HUDEP-2 (cell line): ENCODE measurements at regions not wholly inside any gene's neighbourhood (a gene's known extent, or its start where the extent isn't known, plus 50 kb on each side); places are given as distances from the start of the nearest gene placed in this dataset.
A peak's percentile ranks its signal among the peaks of the same experiment; 100 is the strongest.
"Not testable (repeated sequence)": the region's sequence is repeated elsewhere in the genome, so short reads cannot be mapped to it uniquely, and the experiment has no call there.

Experiments used
- DNase-seq, 76 experiments: peaks; one replicate each; lab custom pipeline; 2025; ENCODE audit not compliant: unreplicated experiment in 76 of 76; lab: John Stamatoyannopoulos, UW

DNA sequence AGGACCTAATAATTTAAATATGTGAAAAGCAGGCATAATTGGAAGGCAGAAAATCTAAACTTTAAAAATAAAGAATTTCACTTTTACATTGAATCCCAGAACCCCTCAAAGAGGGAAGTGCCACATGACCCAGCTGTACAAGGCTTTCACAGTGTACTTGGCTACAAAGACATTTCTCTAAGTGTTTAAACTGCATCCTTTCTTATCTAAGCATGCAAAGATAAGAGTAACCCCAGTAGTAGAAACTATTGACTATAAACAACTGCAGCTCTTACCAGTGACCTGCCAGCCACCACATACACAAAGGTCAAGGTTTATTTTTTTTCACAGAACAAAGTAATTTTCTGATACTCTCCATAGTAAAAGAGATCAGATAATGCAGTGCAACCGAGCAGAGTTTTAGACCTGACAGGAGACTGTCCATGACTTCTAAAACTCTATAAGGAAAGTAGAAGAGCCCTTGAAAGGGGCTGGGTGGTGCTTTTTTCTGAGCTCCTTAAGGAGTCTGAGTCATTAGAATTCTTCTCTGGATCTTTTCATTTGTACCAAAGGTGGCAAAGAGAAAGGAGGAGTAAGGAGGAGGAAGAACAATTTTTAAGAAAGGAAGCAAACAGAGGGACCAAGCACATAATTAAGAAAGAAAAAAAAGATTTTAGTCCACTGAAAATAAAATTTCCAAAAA, 750.6 kb downstream of the PRIM2 start:
- not testable (repeated sequence) for DNase-seq

DNA sequence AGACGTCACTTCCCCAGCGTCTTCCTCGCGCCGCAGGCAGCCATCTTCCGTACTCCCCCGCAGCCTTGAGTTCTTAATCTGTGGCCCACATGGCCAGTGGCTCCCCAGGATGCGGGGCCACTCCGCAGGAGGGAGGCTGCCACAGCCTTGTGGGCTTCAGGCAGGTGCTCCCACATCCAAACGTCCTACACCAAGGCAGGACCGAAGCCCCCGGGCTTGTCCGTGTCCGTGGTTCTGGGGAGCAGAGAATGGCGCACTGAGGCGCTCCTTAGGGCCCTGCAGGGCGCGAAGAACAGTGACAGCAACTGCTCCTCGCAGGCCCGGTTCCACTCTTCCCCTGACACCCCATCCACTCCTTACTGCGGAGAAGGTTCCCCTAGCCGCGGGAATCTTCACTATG, 755.8 kb downstream of the PRIM2 start:
- DNase-seq = no peak

DNA sequence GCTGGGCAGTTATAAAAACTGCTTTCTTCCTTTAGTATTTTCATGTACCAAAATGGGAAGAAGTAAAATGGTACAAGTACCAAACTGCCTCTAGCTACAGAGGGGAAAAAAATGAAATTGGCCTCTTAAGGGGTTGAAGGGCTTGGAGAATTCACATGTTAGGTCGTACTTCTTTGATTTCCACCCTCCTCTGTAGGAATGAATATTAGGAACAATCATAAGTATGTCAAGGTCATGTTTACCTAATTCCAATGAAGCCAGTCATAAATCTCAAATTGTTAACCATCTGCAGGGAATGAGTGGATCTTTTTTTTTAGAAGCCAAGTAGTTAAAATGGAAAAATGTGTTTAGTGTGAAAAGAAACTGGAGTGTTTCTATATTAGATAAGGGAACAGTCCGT, 772.6 kb downstream of the PRIM2 start:
- DNase-seq = not testable (repeated sequence)

DNA sequence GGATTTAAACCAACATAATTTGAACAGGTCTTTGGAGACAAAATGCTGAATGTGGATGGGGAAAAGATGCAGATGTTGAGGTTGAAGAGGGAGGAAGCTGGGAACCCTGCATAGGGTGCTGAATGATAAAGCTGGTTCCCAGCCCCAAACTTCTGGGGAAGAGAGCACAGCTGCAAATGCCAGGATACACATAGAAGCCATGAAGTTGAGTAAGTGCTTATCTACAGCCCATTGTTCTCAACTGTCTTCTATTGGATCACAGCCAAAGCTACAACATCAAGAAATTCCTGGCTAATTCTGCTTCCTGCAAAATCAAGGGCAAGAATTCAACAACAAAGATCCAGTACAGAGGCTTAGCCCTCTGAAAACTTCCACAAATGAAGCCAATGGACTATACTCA, 779.8 kb downstream of the PRIM2 start:
- not testable (repeated sequence) for DNase-seq

DNA sequence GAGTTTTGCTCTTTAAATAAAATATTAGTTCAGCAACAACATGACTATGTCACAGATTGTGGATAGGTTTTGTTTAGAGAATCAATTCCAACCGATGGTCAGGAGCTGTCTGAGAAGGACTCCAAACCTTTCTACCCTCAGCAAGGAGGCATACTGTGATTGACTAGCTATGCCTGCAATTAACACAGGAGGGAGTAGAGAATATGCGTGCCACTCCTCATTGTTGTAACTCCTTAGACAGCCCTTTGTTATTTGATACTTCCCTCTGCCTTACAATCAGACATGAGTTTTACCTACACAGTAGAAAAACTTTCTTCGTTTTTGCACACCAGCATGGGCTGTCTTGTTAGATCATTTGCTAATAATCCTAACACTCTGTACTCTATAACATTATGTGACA, 796.5 kb downstream of the PRIM2 start:
- DNase-seq = no peak

DNA sequence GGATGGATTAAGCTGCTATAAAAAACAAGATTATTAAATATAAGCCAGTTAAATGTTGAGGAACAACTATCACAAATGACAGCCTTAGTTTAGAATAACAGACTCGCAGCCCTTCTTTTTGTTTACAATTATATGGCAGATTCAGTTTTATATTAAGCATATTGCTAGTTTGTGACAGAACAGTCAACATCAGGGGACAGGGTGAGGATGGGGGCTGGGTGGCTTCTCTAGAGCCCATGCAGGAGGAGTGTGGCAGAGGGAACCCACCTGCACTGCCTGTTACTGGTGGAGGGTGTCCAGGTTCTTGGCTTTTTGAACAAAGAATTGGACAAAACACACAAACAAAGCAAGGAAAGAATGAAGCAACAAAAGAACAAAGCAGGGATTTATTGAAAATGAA, 799.7 kb downstream of the PRIM2 start:
- DNase-seq = not testable (repeated sequence)

DNA sequence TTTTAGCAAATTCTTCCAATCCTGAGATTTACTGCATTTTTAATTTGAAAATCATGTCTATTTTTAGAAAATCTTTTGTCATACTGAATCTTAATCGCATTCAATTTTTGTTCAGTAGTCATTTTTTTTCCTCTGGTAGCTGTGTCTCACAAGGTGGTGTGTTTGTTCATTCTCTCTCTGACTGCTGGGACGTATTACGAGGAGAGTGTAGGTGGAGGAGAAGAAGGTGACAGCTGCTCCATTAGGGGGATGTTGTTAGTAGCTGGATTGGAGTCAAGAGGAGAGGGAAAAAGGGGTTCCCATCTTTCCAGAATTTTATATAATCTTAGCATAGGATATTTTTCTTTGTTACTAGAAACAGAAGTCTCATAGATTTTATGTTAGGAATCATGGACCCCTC, 804.2 kb downstream of the PRIM2 start:
- DNase-seq = not testable (repeated sequence)

DNA sequence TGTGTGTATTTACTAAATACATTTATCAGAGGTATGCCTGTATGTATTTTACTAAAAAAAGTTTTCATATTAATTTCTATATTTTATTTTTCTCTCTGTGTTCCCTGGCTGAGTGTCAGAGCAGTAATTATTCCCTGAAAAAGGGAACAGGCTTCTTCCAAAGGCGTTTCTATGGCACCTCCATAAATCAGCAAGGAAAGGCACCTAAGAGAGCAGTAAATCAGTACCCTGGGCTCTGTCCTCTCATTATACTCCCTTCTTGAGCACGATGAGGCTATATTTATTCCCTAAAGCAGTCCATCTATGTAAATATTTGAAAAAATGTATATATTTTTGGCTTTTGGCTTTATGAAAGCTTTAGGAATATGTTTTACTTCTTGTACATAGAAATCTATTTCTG, 806.3 kb downstream of the PRIM2 start:
- DNase-seq = not testable (repeated sequence)

DNA sequence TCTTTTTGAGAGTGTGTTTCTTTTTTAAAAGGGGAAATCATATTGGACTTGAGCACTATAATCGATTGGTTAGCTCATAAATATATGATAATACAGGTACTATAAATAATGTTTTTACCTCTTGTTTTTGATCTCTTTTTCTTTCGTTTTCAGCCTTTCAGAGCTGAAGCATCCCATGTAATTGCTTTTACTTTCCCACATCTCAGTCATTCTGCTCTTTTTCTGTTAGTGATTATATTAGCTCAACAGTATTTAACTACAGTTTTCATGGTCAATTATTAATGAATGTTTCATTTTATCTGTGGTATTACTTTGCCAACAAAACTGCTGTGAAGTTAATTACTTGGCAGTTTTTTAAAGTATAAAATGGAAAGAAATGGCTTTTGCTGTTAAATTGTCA, 811.1 kb downstream of the PRIM2 start:
- not testable (repeated sequence) for DNase-seq

DNA sequence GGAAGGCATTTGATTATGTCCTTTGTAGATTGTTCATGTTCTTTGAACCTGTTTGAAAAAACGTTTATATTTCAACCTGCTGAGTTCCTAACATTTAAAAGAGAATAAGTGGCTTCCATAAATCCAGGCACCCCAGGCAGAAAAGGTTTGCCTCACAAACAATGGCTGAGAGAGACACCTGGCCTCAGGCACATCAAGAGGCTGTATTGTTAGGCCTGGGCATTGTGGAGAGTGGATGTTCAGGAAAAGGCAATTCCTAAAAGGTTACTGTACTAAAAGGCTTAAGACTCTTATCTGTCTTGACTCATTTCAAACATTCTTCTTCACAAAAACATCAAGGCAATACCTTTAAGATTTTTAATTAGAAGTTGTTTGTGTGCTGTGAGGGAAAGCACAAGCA, 811.7 kb downstream of the PRIM2 start:
- peak in 1 of 76 experiments; percentile 1 for DNase-seq

DNA sequence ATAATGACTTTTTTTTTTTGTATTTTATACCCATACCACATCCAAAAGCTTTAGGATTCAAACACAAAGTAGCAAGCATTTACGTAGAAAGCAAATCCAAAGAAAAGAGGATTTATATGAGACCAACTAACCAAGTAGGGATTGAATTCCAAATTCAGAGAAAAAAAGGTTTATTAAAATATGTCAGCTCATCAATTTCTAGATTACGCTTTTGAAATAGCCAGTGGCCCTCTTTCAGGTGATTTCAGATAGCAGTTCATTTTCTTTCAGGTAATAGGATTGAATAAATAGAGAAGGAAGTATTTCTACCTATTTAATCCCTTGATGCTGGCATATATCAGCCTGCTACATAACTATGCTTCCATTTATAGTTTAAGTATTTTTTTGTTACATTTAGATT, 822.3 kb downstream of the PRIM2 start:
- DNase-seq = not testable (repeated sequence)

DNA sequence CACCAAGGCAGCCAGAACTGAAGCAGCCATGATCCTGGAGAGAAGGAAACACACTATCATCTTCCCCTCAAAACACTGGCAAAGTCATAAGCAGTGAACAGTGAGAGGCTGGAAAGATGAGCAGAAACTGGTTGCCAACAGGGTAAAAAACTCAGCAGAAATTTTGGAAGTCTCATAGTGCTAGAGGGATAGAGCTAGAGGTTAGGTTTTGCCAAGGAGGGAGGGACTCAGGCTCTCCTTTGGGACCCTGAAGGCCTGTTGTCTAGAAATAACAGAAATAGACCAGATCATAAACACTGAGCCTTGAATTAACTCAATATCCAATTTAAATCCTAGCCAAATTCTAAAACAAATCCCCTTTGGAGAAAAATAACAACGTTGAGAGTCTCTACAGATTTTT, 853.6 kb downstream of the PRIM2 start:
- not testable (repeated sequence) for DNase-seq

DNA sequence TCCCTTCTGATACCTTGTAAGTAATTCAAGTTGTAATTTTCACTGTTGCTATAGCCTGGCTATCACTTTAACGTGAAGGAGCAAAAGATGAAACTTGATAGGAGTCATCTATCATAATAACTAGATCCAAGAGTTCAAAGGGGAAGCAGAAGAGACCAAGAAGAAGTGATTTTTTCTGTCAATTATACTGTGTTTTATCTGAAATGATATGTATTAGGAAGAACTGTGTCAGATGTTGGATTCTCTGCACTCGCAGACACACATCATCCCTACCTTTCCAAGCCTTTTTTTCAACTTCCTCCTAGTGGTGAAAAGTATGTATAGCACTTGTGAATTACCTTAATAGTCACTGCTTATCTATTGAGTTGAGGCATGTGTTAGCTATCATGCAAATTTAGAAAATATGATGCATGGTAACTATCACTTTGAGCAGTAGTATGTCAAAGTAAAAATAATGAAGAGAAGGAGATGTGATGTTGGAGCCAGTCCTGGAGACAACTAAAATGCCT, 864.2 kb downstream of the PRIM2 start:
- not testable (repeated sequence) for DNase-seq

DNA sequence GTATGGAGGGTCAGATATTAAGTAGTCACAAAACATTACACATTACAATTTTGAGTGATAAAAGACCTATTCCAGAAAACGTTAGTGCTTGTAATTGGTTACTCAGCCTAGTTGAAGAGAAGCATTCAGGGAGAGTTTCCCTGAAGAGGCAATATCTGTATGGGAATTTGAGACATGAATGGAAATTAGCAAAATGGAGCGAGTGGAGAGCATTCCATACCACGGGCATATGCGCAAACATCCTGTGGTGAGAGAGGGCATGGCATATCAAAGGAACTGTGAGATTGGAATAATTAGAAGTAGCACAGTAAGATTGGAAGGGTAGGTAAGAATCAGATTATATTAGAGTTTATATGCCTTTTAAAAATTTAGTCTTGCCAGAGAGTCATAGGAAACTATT, 867.9 kb downstream of the PRIM2 start:
- not testable (repeated sequence) for DNase-seq

DNA sequence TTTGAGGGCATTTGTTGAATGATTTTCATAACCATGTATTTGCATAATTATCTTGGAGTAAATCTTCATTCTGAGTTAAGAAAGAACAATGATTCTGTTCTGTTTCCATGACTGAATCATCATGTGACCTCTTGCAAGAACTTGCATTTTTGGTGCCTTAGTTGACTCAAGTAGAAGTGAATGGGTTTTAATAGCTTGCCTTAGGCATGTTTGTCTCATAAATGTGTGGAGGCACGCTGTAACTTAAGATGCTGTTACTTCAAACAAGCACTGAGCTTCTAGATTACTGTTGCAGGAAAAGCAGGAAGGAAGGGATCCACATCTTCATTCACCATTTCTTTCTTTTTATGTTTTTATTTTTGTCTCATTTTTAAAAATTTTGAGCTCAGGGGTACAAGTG, 875.8 kb downstream of the PRIM2 start:
- DNase-seq = not testable (repeated sequence)

DNA sequence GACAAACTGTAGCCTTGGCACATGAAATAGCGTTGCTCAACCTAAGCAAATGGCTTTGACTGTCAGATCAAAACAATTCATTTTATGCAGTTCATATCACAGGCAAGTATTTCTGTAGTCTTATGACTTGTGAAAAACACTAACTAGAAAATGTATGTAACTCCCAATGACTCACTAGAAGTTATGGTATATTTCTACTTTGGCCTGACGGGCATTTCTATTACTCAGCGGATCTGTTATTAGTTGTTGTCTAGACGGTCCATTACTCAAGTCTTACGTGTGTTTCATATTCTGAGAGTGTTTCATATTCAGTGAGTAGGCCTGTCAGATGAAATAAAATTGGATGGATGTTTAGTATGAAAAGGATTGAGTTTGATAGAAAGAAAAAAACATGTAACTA, 880.9 kb downstream of the PRIM2 start:
- DNase-seq = no peak

DNA sequence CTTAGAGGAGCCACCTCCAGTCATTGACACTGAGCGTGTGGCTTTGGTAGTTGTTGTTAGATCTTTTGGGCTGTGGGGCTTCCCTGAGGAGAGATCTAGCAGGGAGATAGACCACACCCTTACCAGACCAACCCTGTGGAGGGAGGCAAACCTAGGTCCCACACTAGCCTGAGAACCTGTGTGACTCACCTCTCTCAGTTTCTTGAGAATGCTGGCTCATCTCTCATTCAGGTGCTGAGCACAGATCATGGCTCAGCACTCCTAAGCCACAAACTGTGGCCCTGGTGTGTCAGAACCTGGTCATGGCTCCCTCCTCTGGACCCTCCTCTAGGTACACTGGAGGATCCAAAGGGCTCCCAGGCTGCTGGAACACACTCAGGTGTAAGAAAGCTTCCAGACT, 919.7 kb downstream of the PRIM2 start:
- DNase-seq = not testable (repeated sequence)

DNA sequence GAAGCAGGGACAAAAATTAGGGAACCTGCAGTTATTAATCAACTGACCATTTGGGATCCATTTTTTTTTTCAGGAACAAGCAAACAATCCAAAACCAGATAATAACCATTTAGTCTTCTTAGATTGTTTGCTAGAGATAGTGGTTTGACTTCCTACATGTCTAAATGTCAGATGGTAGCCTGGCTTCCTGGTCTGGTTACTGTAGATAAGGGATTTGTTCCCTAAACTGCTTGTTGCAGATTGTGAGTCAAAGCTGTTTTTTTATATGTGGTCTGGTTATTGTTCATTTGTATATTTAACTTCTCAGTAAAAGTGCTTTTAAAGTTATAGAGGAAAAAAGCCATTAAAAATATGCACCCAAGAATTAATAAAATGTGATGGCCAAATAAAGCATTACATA, 921.0 kb downstream of the PRIM2 start:
- DNase-seq = peak in 16 of 76 experiments; percentile 2 to 59 (median 16)

DNA sequence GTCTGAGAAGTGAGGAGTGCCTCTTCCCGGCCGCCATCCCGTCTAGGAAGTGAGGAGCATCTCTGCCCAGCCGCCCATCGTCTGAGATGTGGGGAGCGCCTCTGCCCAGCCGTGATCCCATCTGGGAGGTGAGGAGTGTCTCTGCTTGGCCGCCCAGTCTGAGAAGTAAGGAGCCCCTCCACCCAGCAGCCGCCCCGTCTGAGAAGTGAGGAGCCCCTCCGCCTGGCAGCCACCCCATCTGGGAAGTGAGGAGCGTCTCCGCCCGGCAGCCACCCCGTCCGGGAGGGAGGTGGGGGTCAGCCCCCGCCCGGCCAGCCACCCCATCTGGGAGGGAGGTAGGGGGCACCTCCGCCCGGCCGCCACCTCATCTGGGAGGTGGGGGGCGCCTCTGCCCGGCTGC, 940.2 kb downstream of the PRIM2 start:
- not testable (repeated sequence) for DNase-seq

DNA sequence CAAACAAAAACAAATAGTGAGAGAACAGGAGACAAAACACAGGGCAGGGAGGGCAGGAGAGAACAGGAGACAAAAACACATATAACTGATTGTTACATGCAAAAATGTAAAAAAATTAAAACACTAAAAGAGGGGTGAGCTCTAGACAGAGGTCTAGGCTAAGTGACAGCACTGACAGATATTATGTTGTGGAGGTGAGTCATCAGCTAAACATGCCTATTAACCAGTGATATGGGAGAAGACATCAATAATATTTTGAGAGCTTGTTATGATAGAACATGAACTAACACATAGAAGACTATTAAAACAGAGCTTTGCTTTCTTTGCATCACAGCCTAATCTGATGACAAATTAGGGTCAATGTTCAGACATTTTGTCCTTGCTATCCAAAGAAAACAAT, 972.7 kb downstream of the PRIM2 start:
- DNase-seq = no peak

DNA sequence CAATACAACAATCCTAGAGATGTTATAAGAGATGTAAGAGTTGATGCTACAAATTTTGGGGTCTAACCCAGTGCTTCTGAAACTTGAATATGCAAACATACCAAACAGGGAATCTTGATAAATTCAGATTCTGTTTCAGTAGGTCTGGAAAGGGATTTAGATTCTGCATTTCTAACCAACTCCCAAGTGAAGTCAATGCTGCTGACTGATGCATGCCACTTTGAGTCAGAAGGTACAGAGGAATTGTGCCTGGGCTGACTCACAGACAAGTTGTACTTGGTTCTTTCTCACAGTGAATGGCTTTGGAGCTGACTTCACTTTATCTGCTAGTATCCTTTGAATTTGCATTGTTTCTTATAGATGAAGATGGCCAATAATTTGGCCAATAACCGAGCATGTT, 973.9 kb downstream of the PRIM2 start:
- DNase-seq = not testable (repeated sequence)

DNA sequence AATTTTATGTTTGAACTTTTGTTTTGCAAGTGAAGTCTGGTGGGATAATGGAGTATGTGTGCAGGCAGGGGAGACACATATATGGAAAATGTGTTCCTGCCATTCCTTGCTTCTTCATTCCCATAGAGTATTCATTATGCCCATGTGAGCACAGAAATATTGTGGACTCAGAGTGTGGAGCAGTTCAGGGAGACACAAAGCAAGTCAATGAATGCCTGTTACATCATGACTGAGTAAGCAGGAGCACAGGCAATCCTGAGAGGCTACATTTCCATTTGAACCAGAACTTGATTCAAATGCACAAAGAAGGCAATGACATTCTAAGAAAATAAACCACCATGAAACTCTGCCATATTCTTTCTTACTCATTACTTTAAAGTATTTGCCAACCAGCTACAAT, 990.5 kb downstream of the PRIM2 start:
- DNase-seq = not testable (repeated sequence)

DNA sequence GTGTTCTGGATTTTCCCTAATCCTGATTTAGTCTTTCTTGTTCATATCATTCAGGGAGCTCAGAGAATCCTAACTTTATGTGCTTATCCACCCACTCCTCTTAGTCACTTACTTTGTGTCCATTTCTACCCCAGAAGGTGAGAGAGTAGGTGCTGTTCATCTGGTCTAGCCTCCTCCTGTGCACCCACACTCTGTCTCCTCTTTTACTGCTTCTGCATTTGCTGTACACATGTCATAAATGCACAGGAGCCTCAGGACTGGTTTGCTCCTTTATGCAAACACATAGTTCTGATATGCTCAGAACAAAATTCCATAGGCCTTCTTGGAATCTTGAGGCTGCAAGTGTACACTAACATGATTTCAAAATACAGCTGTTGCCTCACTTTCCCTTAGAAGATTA, 1014.7 kb downstream of the PRIM2 start:
- DNase-seq = not testable (repeated sequence)
